ENCODE measurements at regions not wholly inside any gene's neighbourhood (a gene's known extent, or its start where the extent isn't known, plus 50 kb on each side); places are given as distances from the start of the nearest gene placed in this dataset.

GRCh38 chr15:46644501-46645481 is 1010.0 kb downstream of the SQOR start:
- ChIA-PET POLR2A (no interaction called here), CTCF (no interaction called here)
- Histone ChIP-seq H3K9me3 (ENCODE audit: control insufficient read depth in 1 of 2, insufficient read depth in 1 of 2, low read length in 2 of 2) (peaks cover 0 to under 1% of the 10 kb centered on the region in 2 experiments), H3K27me3 (ENCODE audit: control insufficient read depth in 1 of 2, insufficient read depth in 2 of 2, low read length in 2 of 2) (no peaks in the 10 kb centered on the region), H3K4me1 (ENCODE audit: insufficient read depth, low read length) (no peaks in the 10 kb centered on the region), H3K4me3 (ENCODE audit: low read length) (no peak overlapping the region), H3K36me3 (ENCODE audit: insufficient read depth, low read length) (no peaks in the 10 kb centered on the region), H3K27ac (ENCODE audit: low read depth in 1 of 2, low read length in 2 of 2) (no peak overlapping the region)
- Mint-ChIP-seq H3K4me1 (ENCODE audit: low read depth) (no peaks in the 10 kb centered on the region), H3K4me3 (no peak overlapping the region), H3K27ac (no peak overlapping the region), H3K27me3 (no peaks in the 10 kb centered on the region), H3K36me3 (ENCODE audit: low read depth) (no peaks in the 10 kb centered on the region), H3K9me3 (peaks cover 5% of the 10 kb centered on the region)
- TF ChIP-seq, protein P1, sequence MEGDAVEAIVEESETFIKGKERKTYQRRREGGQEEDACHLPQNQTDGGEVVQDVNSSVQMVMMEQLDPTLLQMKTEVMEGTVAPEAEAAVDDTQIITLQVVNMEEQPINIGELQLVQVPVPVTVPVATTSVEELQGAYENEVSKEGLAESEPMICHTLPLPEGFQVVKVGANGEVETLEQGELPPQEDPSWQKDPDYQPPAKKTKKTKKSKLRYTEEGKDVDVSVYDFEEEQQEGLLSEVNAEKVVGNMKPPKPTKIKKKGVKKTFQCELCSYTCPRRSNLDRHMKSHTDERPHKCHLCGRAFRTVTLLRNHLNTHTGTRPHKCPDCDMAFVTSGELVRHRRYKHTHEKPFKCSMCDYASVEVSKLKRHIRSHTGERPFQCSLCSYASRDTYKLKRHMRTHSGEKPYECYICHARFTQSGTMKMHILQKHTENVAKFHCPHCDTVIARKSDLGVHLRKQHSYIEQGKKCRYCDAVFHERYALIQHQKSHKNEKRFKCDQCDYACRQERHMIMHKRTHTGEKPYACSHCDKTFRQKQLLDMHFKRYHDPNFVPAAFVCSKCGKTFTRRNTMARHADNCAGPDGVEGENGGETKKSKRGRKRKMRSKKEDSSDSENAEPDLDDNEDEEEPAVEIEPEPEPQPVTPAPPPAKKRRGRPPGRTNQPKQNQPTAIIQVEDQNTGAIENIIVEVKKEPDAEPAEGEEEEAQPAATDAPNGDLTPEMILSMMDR (IDR thresholded peaks at IDR 0.05) = no peak
- no peak for DNase-seq
- intact Hi-C loops (cut with DNase I, micrococcal nuclease) = no loop called here
- ATAC-seq (ENCODE audit: poor library complexity) = no peak

- DNase-seq = no peak
- intact Hi-C loops (cut with DNase I, micrococcal nuclease) = no loop called here
- Histone ChIP-seq H3K9me3 (ENCODE audit: control insufficient read depth in 1 of 2, insufficient read depth in 1 of 2, low read length in 2 of 2) (no peaks in the 10 kb centered on the region), H3K4me3 (ENCODE audit: low read length) (no peak overlapping the region), H3K36me3 (ENCODE audit: insufficient read depth, low read length) (no peaks in the 10 kb centered on the region), H3K4me1 (ENCODE audit: insufficient read depth, low read length) (no peaks in the 10 kb centered on the region), H3K27me3 (ENCODE audit: control insufficient read depth in 1 of 2, insufficient read depth in 2 of 2, low read length in 2 of 2) (no peaks in the 10 kb centered on the region), H3K27ac (ENCODE audit: low read depth in 1 of 2, low read length in 2 of 2) (no peak overlapping the region)
- Mint-ChIP-seq H3K27me3 (no peaks in the 10 kb centered on the region), H3K27ac (no peak overlapping the region), H3K9me3 (peaks cover 5% of the 10 kb centered on the region), H3K36me3 (ENCODE audit: low read depth) (no peaks in the 10 kb centered on the region), H3K4me1 (ENCODE audit: low read depth) (no peaks in the 10 kb centered on the region), H3K4me3 (no peak overlapping the region)
- ChIA-PET CTCF (no interaction called here), POLR2A (no interaction called here)
- TF ChIP-seq, protein P1 (IDR thresholded peaks at IDR 0.05) = no peak
- no peak for ATAC-seq (ENCODE audit: poor library complexity)
Measured at GRCh38 chr15:46646490-46646889, 1011.7 kb downstream of the SQOR start.

DNA sequence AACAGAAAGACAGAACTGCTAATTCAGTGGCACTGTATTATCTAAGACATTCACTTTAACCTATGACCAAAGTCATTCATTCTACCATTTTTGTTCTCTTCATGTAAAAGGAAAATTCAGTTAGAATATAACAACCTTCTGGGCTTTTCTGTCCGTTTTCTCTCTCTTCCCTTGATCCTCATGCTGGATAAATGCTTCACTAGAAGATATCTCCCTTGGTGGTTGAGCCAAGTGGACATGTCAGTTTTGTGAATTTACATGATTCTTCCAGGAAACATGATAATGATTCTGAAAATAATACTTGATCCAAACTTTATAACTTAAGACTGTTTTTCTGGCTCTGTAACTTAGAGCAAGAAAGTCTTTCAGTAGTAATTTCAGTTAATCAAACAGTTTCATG is 1012.2 kb downstream of the SQOR start:
- H3K4me3 Mint-ChIP-seq = no peak overlapping the region
- H3K36me3 Mint-ChIP-seq (ENCODE audit: low read depth) = no peaks in the 10 kb centered on the region
- no peaks in the 10 kb centered on the region for H3K4me1 ChIP-seq (ENCODE audit: insufficient read depth, low read length)
- intact Hi-C loops (cut with DNase I, micrococcal nuclease) = no loop called here
- no peaks in the 10 kb centered on the region for H3K36me3 ChIP-seq (ENCODE audit: insufficient read depth, low read length)
- H3K27ac ChIP-seq (ENCODE audit: low read depth in 1 of 2, low read length in 2 of 2) = no peak overlapping the region
- DNase-seq = no peak
- no peak for ATAC-seq (ENCODE audit: poor library complexity)
- no peaks in the 10 kb centered on the region for H3K4me1 Mint-ChIP-seq (ENCODE audit: low read depth)
- H3K9me3 ChIP-seq (ENCODE audit: control insufficient read depth in 1 of 2, insufficient read depth in 1 of 2, low read length in 2 of 2) = no peaks in the 10 kb centered on the region
- no peak overlapping the region for H3K4me3 ChIP-seq (ENCODE audit: low read length)
- no peaks in the 10 kb centered on the region for H3K27me3 Mint-ChIP-seq
- no peaks in the 10 kb centered on the region for H3K27me3 ChIP-seq (ENCODE audit: control insufficient read depth in 1 of 2, insufficient read depth in 2 of 2, low read length in 2 of 2)
- POLR2A ChIA-PET = no interaction called here
- peaks cover 5% of the 10 kb centered on the region for H3K9me3 Mint-ChIP-seq
- no peak overlapping the region for H3K27ac Mint-ChIP-seq
- CTCF ChIA-PET = no interaction called here
- TF ChIP-seq, protein P1 (IDR thresholded peaks at IDR 0.05) = no peak

Data from CD4-positive, alpha-beta T cell (primary cell).